SH-SY5Y (cell line): ENCODE measurements at regions not wholly inside any gene's neighbourhood (a gene's known extent, or its start where the extent isn't known, plus 50 kb on each side); places are given as distances from the start of the nearest gene placed in this dataset.

ENCODE experiments used
- GATA2 ChIP-seq: IDR thresholded peaks from 2 replicates; pipeline ENCODE4 v1.6.1; 2011; ENCODE audit warnings: mild to moderate bottlenecking, low read depth, low read length
- GATA3 ChIP-seq: IDR thresholded peaks from 2 replicates; pipeline ENCODE4 v1.6.1; 2011; ENCODE audit warnings: low read depth, mild to moderate bottlenecking, low read length, moderate library complexity

DNA sequence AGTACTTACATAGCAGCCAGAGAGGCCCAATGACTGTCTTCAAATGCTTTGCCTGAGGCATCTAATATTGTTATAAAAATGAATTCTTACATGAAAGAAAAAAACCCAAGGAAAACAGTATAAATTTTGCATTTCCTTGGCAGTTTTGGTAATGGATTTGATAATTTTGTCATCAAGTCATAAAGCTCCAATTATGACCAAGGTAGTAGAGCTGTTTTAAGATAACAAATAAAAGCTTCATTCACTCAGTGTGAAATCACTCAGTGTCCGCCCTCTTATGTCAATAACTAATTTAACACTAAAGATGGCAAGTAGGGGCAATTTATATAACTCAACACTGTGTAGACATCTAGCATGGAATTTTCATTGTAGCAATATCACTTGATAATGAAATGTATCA lies 193.9 kb downstream of the ANKRD7 start:
- TF ChIP-seq GATA3 (no peak), GATA2 (no peak)
